HL-60 (cell line): ENCODE measurements at regions not wholly inside any gene's neighbourhood (a gene's known extent, or its start where the extent isn't known, plus 50 kb on each side); places are given as distances from the start of the nearest gene placed in this dataset.
"Not testable (repeated sequence)": the region's sequence is repeated elsewhere in the genome, so short reads cannot be mapped to it uniquely, and the experiment has no call there.

Experiments used
- DNase-seq, 2 experiments: peaks; one replicate each; pipeline ENCODE4 v3.0.0-alpha.2; 2010 to 2020; ENCODE audit warnings: low read depth in 1 of 2, low spot score in 1 of 2
- H3K27ac ChIP-seq: fragments of 250-450 bp; sonication (Bioruptor Pico); replicated peaks from 2 replicates; pipeline ENCODE4 v1.5.1; 2020; ENCODE audit warnings: mild to moderate bottlenecking, moderate library complexity
- H3K27me3 ChIP-seq: fragments of 250-450 bp; sonication (Bioruptor Pico); 2 replicates; pipeline ENCODE4 v1.5.1; 2021; ENCODE audit warnings: mild to moderate bottlenecking, moderate library complexity; ENCODE audit not compliant: insufficient read depth, poor library complexity, severe bottlenecking
- H3K4me3 ChIP-seq: replicated peaks from 2 replicates; pipeline ENCODE4 v1.5.1; 2011; ENCODE audit warnings: mild to moderate bottlenecking, control low read depth, low read length; ENCODE audit not compliant: insufficient read depth
- GABPA ChIP-seq: IDR thresholded peaks from 2 replicates; pipeline ENCODE4 v1.6.1; 2012; ENCODE audit warnings: low read depth
- POLR2AphosphoS5 ChIP-seq: IDR thresholded peaks from 2 replicates; pipeline ENCODE4 v1.6.1; 2012; ENCODE audit warnings: low read depth
- SPI1 ChIP-seq: IDR thresholded peaks from 2 replicates; pipeline ENCODE4 v1.6.1; 2012; ENCODE audit warnings: low read depth, mild to moderate bottlenecking, borderline replicate concordance
- TF ChIP-seq, protein P1 (sequence below): IDR thresholded peaks from 2 replicates; pipeline ENCODE4 v1.6.1; 2012; ENCODE audit warnings: low read depth; ENCODE audit not compliant: insufficient replicate concordance
- TF ChIP-seq, protein P2 (sequence below): IDR thresholded peaks from one replicate; pipeline ENCODE4 v1.5.1; 2011; ENCODE audit warnings: low read length, control low read depth, inconsistent platforms; ENCODE audit not compliant: insufficient read depth

DNA sequence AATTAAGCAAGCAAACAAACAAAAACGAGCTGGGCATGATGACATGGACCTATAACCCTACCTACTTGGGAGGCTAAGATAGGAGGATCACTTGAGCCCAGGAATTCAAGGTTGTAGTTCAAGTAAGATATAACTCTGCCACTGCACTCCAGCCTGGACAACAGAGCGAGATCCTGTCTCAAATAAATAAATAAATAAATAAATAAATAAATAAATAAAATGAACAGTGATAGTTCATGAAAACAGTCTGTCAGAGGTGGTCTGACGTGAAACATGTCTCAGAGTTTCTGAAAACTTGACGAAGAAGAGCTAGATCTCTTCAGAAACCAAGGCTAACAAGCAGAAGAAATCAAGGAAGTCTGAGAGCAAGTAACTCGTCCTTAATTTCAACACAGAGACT, 188.8 kb upstream of the GPC6 start:
- Histone ChIP-seq H3K4me3 (no peak overlapping the region), H3K27me3 (no peaks in the 10 kb centered on the region), H3K27ac (no peak overlapping the region)
- DNase-seq: no peak
- TF ChIP-seq, protein P1, sequence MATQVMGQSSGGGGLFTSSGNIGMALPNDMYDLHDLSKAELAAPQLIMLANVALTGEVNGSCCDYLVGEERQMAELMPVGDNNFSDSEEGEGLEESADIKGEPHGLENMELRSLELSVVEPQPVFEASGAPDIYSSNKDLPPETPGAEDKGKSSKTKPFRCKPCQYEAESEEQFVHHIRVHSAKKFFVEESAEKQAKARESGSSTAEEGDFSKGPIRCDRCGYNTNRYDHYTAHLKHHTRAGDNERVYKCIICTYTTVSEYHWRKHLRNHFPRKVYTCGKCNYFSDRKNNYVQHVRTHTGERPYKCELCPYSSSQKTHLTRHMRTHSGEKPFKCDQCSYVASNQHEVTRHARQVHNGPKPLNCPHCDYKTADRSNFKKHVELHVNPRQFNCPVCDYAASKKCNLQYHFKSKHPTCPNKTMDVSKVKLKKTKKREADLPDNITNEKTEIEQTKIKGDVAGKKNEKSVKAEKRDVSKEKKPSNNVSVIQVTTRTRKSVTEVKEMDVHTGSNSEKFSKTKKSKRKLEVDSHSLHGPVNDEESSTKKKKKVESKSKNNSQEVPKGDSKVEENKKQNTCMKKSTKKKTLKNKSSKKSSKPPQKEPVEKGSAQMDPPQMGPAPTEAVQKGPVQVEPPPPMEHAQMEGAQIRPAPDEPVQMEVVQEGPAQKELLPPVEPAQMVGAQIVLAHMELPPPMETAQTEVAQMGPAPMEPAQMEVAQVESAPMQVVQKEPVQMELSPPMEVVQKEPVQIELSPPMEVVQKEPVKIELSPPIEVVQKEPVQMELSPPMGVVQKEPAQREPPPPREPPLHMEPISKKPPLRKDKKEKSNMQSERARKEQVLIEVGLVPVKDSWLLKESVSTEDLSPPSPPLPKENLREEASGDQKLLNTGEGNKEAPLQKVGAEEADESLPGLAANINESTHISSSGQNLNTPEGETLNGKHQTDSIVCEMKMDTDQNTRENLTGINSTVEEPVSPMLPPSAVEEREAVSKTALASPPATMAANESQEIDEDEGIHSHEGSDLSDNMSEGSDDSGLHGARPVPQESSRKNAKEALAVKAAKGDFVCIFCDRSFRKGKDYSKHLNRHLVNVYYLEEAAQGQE: no peak
- no peak for TF ChIP-seq SPI1
- TF ChIP-seq GABPA: no peak
- TF ChIP-seq POLR2AphosphoS5: no peak
- TF ChIP-seq, protein P2, sequence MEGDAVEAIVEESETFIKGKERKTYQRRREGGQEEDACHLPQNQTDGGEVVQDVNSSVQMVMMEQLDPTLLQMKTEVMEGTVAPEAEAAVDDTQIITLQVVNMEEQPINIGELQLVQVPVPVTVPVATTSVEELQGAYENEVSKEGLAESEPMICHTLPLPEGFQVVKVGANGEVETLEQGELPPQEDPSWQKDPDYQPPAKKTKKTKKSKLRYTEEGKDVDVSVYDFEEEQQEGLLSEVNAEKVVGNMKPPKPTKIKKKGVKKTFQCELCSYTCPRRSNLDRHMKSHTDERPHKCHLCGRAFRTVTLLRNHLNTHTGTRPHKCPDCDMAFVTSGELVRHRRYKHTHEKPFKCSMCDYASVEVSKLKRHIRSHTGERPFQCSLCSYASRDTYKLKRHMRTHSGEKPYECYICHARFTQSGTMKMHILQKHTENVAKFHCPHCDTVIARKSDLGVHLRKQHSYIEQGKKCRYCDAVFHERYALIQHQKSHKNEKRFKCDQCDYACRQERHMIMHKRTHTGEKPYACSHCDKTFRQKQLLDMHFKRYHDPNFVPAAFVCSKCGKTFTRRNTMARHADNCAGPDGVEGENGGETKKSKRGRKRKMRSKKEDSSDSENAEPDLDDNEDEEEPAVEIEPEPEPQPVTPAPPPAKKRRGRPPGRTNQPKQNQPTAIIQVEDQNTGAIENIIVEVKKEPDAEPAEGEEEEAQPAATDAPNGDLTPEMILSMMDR: no peak

DNA sequence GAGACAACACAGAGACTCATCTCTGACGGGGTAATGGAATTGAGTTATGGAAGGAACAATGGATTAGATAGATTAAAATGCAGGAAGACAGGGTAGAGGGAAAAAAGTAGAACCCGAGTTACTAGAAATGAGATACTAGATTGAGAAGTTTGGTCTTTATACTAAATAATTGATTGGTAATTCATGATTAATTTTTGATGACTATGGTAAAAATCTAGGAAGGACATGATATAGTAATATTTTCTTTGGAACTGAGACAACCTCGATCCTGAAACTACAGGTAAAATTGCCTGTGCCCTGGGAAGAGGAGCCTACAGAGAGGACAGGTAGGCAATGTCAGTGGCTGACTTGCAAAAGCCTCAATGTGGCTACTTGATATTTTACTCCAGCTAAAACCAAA, 188.4 kb upstream of the GPC6 start:
- no peak overlapping the region for H3K27ac ChIP-seq
- H3K27me3 ChIP-seq: no peaks in the 10 kb centered on the region
- no peak overlapping the region for H3K4me3 ChIP-seq
- TF ChIP-seq SPI1: no peak
- no peak for DNase-seq

DNA sequence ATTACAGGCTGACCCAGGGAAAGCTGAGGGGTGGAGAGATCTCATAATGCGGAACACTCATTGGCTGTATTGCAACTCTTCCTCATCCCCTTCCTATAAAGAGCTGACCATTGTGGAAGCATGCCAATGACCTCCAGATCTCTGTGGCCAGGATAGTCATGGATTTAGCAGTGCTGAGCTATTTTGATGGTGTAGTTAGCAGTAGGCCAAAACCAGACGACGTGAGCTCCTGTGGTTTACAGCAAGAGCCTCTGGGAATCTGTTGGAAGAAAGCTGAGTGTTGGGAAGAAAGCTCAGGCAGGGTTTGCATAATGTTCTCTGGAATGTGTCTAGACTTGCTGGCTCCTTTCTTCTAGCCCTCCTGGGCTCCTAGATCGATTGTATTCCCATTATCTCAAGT, 187.5 kb upstream of the GPC6 start:
- no peak overlapping the region for H3K4me3 ChIP-seq
- no peak for DNase-seq
- H3K27me3 ChIP-seq: no peaks in the 10 kb centered on the region
- H3K27ac ChIP-seq: no peak overlapping the region
- TF ChIP-seq, protein P1: no peak
- TF ChIP-seq POLR2AphosphoS5: no peak

DNA sequence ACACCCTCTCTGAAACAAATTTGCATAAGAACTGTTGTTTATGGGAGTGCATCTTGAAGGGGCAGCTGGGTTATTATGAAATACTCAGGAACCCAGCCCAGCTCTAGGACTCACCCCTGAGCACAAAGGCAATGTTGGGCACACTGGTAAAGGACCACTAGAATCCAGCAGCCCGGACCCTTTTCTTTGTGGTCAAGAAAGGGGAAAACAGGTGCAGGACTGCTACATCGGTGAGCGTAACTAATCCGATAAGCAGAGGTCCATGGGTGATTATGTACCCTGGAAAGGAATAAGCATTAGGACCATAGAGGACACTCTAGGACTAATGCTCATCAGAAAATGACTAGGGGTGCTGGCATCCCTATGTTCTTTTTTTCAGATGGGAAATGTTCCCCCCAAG, 185.0 kb upstream of the GPC6 start:
- not testable (repeated sequence) for H3K4me3 ChIP-seq, H3K27me3 ChIP-seq, DNase-seq, H3K27ac ChIP-seq

DNA sequence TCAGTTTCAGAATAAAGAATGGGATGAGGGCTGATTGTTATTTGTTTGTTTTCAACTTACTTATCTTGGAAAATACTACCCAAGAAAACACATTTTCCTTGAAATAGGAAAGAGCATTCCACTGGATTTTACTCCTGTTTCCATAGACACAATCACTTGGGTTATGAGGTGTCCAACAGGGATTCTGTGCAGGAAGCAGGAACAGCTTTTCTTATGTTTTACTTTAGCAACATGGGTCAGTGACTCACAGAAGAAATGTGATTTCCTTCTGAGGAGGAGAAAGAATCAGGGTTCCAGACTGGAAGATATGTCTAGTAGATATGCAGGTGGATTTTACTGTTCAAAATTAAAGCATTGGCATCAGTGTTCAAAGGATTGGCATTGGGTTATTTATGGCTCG, 180.8 kb upstream of the GPC6 start:
- H3K27me3 ChIP-seq: no peaks in the 10 kb centered on the region
- H3K27ac ChIP-seq: no peak overlapping the region
- no peak for DNase-seq
- no peak for TF ChIP-seq GABPA
- no peak for TF ChIP-seq SPI1
- TF ChIP-seq, protein P2: no peak
- TF ChIP-seq POLR2AphosphoS5: no peak
- TF ChIP-seq, protein P1: no peak
- no peak overlapping the region for H3K4me3 ChIP-seq
